Hepatocyte (in vitro differentiated cells): ENCODE measurements at regions not wholly inside any gene's neighbourhood (a gene's known extent, or its start where the extent isn't known, plus 50 kb on each side); places are given as distances from the start of the nearest gene placed in this dataset.

Experiments used
- CTCF ChIP-seq: fragments of 200-600 bp; sonication (generic); IDR thresholded peaks from 2 replicates; pipeline ENCODE4 v1.5.1; 2016; ENCODE audit warnings: antibody characterized with exemption, mild to moderate bottlenecking; ENCODE audit not compliant: poor library complexity
- EZH2 ChIP-seq: fragments of 200-600 bp; sonication (generic); IDR thresholded peaks from 2 replicates; pipeline ENCODE4 v1.6.1; 2016; ENCODE audit warnings: antibody characterized with exemption, mild to moderate bottlenecking, borderline replicate concordance
- EZH2phosphoT487 ChIP-seq: fragments of 200-600 bp; sonication (generic); IDR thresholded peaks from one replicate; pipeline ENCODE4 v1.6.1; 2018; ENCODE audit warnings: antibody characterized with exemption, mild to moderate bottlenecking, low read depth, moderate library complexity; ENCODE audit not compliant: unreplicated experiment, severe bottlenecking

GRCh38 chr1:55538428-55538827 lies 323.3 kb upstream of the USP24 start:
- TF ChIP-seq CTCF (no peak), EZH2 (no peak), EZH2phosphoT487 (no peak)
